ENCODE measurements at regions not wholly inside any gene's neighbourhood (a gene's known extent, or its start where the extent isn't known, plus 50 kb on each side); places are given as distances from the start of the nearest gene placed in this dataset.

GRCh38 chr2:146764301-146764700, 1080.5 kb upstream of the ACVR2A start:
- ChIA-PET POLR2A (no interaction called here), CTCF (interaction anchor here (0.7 kb wide), 1 partner anchor 10 kb away, joined by 3 read pairs; no protein-coding TSS in a partner anchor)
- no peak for TF ChIP-seq MEIS1 (CRISPR knock-in tag; IDR thresholded peaks at IDR 0.05; ENCODE audit: borderline replicate concordance)
- Histone ChIP-seq H3K9me3 (ENCODE audit: control insufficient read depth, insufficient read depth, low read depth, low read length) (no peaks in the 10 kb centered on the region), H3K27ac (ENCODE audit: extremely low read depth, low read depth, low read length) (no peak overlapping the region), H3K4me3 (ENCODE audit: low read depth, low read length) (no peak overlapping the region), H3K36me3 (ENCODE audit: control insufficient read depth in 2 of 2, insufficient read depth in 1 of 2, low read length in 2 of 2) (no peaks in the 10 kb centered on the region), H3K4me1 (ENCODE audit: control insufficient read depth, insufficient read depth, low read length) (no peaks in the 10 kb centered on the region)

DNA sequence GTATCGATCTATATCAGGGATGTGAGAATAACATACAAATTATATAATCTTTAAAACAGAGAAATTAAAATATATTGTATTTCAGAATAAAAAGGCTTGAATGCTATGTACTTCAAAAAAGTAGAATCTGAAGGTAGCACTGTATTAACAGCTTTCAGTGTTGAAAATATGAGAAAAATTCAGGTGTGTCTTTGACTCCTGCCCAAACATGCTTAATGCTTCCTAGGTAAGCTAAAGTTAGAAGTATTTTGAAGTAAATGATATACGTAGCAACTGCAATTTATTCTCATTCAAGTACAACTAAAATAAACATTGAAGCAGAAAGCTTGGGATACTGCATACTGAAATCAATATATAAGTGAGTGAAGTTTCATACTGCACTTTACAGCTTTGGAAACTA, 1082.0 kb upstream of the ACVR2A start:
- Histone ChIP-seq H3K4me1 (ENCODE audit: control insufficient read depth, insufficient read depth, low read length) (no peaks in the 10 kb centered on the region), H3K36me3 (ENCODE audit: control insufficient read depth in 2 of 2, insufficient read depth in 1 of 2, low read length in 2 of 2) (no peaks in the 10 kb centered on the region), H3K27ac (ENCODE audit: extremely low read depth, low read depth, low read length) (no peak overlapping the region), H3K4me3 (ENCODE audit: low read depth, low read length) (no peak overlapping the region), H3K9me3 (ENCODE audit: control insufficient read depth, insufficient read depth, low read depth, low read length) (no peaks in the 10 kb centered on the region)
- TF ChIP-seq ZNF707 (tag by site-specific recombination; IDR thresholded peaks at IDR 0.05) (no peak), SP7 (tag by site-specific recombination; IDR thresholded peaks at IDR 0.05) (no peak), ZNF223 (tag by site-specific recombination; IDR thresholded peaks at IDR 0.05) (no peak), PATZ1 (tag by site-specific recombination; IDR thresholded peaks at IDR 0.05) (no peak), ZNF664 (tag by site-specific recombination; IDR thresholded peaks at IDR 0.05) (no peak), SETDB1 (IDR thresholded peaks at IDR 0.05; ENCODE audit: insufficient read length, low read length) (no peak), ZNF747 (tag by site-specific recombination; IDR thresholded peaks at IDR 0.05) (no peak), EGR2 (tag by site-specific recombination; IDR thresholded peaks at IDR 0.05; ENCODE audit: low read depth) (no peak), REPIN1 (tag by site-specific recombination; IDR thresholded peaks at IDR 0.05; ENCODE audit: low read depth) (no peak), PRDM10 (tag by site-specific recombination; IDR thresholded peaks at IDR 0.05) (no peak), TCF7L2 (IDR thresholded peaks at IDR 0.05; ENCODE audit: borderline replicate concordance, low read depth, low read length) (no peak), ZNF677 (tag by site-specific recombination; IDR thresholded peaks at IDR 0.05) (no peak), ZNF2 (tag by site-specific recombination; IDR thresholded peaks at IDR 0.05) (no peak), ZNF621 (tag by site-specific recombination; IDR thresholded peaks at IDR 0.05) (no peak), ZNF23 (tag by site-specific recombination; IDR thresholded peaks at IDR 0.05; ENCODE audit: borderline replicate concordance) (no peak), ZBTB1 (tag by site-specific recombination; IDR thresholded peaks at IDR 0.05) (no peak)
- TF ChIP-seq, protein P1, sequence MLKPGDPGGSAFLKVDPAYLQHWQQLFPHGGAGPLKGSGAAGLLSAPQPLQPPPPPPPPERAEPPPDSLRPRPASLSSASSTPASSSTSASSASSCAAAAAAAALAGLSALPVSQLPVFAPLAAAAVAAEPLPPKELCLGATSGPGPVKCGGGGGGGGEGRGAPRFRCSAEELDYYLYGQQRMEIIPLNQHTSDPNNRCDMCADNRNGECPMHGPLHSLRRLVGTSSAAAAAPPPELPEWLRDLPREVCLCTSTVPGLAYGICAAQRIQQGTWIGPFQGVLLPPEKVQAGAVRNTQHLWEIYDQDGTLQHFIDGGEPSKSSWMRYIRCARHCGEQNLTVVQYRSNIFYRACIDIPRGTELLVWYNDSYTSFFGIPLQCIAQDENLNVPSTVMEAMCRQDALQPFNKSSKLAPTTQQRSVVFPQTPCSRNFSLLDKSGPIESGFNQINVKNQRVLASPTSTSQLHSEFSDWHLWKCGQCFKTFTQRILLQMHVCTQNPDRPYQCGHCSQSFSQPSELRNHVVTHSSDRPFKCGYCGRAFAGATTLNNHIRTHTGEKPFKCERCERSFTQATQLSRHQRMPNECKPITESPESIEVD (tag by site-specific recombination; IDR thresholded peaks at IDR 0.05) = no peak
- TF ChIP-seq, protein P2, sequence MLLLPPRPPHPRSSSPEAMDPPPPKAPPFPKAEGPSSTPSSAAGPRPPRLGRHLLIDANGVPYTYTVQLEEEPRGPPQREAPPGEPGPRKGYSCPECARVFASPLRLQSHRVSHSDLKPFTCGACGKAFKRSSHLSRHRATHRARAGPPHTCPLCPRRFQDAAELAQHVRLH (tag by site-specific recombination; IDR thresholded peaks at IDR 0.05) = no peak
- TF ChIP-seq, protein P3, sequence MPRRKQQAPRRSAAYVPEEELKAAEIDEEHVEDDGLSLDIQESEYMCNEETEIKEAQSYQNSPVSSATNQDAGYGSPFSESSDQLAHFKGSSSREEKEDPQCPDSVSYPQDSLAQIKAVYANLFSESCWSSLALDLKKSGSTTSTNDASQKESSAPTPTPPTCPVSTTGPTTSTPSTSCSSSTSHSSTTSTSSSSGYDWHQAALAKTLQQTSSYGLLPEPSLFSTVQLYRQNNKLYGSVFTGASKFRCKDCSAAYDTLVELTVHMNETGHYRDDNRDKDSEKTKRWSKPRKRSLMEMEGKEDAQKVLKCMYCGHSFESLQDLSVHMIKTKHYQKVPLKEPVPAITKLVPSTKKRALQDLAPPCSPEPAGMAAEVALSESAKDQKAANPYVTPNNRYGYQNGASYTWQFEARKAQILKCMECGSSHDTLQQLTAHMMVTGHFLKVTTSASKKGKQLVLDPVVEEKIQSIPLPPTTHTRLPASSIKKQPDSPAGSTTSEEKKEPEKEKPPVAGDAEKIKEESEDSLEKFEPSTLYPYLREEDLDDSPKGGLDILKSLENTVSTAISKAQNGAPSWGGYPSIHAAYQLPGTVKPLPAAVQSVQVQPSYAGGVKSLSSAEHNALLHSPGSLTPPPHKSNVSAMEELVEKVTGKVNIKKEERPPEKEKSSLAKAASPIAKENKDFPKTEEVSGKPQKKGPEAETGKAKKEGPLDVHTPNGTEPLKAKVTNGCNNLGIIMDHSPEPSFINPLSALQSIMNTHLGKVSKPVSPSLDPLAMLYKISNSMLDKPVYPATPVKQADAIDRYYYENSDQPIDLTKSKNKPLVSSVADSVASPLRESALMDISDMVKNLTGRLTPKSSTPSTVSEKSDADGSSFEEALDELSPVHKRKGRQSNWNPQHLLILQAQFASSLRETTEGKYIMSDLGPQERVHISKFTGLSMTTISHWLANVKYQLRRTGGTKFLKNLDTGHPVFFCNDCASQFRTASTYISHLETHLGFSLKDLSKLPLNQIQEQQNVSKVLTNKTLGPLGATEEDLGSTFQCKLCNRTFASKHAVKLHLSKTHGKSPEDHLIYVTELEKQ (tag by site-specific recombination; IDR thresholded peaks at IDR 0.05; ENCODE audit: borderline replicate concordance) = no peak
- ChIA-PET POLR2A (no interaction called here), CTCF (no interaction called here)

Data from HEK293 (cell line).